WTC11 (cell line): ENCODE measurements at regions not wholly inside any gene's neighbourhood (a gene's known extent, or its start where the extent isn't known, plus 50 kb on each side); places are given as distances from the start of the nearest gene placed in this dataset.

Experiments used
- ATAC-seq: fragments of 200-7000 bp; cut with Tn5 transposase; 2 replicates; pipeline ENCODE4 v1.10.0; 2021; ENCODE audit warnings: mild to moderate bottlenecking, moderate library complexity
- CTCF ChIA-PET: fragments of 300-600 bp; sonication (Branson Sonifier 250); formaldehyde crosslinking; loops from one replicate; lab custom pipeline; 2021; ENCODE audit warnings: antibody characterized with exemption; lab: Charles Lee
- POLR2A ChIA-PET: fragments of 350-600 bp; sonication (Branson Sonifier 250); formaldehyde crosslinking; loops from one replicate; lab custom pipeline; 2021; ENCODE audit warnings: antibody characterized with exemption; lab: Charles Lee
- DNase-seq: peaks from one replicate; pipeline ENCODE4 v3.0.0; 2021; ENCODE audit warnings: low spot score
- H3K27ac Mint-ChIP-seq: 2 replicates; pipeline ENCODE4 v1.8.0; 2021; ENCODE audit warnings: mixed read lengths
- H3K27me3 Mint-ChIP-seq: 2 replicates; pipeline ENCODE4 v1.8.0; 2021; ENCODE audit warnings: low read depth, mild to moderate bottlenecking, moderate library complexity, mixed read lengths
- H3K36me3 Mint-ChIP-seq: 2 replicates; pipeline ENCODE4 v1.8.0; 2021; ENCODE audit warnings: mixed read lengths
- H3K4me1 Mint-ChIP-seq: 2 replicates; pipeline ENCODE4 v1.8.0; 2022; ENCODE audit warnings: mixed read lengths
- H3K4me3 Mint-ChIP-seq: 2 replicates; pipeline ENCODE4 v1.8.0; 2021; ENCODE audit warnings: mild to moderate bottlenecking, moderate library complexity, mixed read lengths
- H3K9me3 Mint-ChIP-seq: 2 replicates; pipeline ENCODE4 v1.8.0; 2021; ENCODE audit warnings: mixed read lengths
- CREM ChIP-seq: sonication (generic); formaldehyde crosslinking; IDR thresholded peaks from 2 replicates; pipeline ENCODE4 v1.8.1; 2022; ENCODE audit warnings: mild to moderate bottlenecking, missing genetic modification reagents, moderate library complexity
- HMGA2 ChIP-seq: fragments of 250-450 bp; sonication (Bioruptor Pico); IDR thresholded peaks from 2 replicates; pipeline ENCODE4 v1.4.0; 2021; ENCODE audit warnings: mild to moderate bottlenecking, moderate library complexity
- IRF2 ChIP-seq: sonication (generic); formaldehyde crosslinking; IDR thresholded peaks from 2 replicates; pipeline ENCODE4 v1.8.0; 2022; ENCODE audit warnings: low read depth, missing genetic modification reagents, borderline replicate concordance
- KAT7 ChIP-seq: sonication (generic); formaldehyde crosslinking; IDR thresholded peaks from 2 replicates; pipeline ENCODE4 v1.8.1; 2023; ENCODE audit warnings: missing genetic modification reagents, mild to moderate bottlenecking, borderline replicate concordance
- MXD4 ChIP-seq: fragments of 250-450 bp; sonication (Bioruptor Pico); IDR thresholded peaks from 2 replicates; pipeline ENCODE4 v1.8.0; 2021; ENCODE audit warnings: mild to moderate bottlenecking, moderate library complexity, borderline replicate concordance
- NR3C1 ChIP-seq: sonication (generic); formaldehyde crosslinking; conservative IDR thresholded peaks from 2 replicates; pipeline ENCODE4 v1.8.1; 2023; ENCODE audit warnings: low read depth, mild to moderate bottlenecking, missing genetic modification reagents
- PRRX2 ChIP-seq: fragments of 250-450 bp; sonication (Bioruptor Pico); IDR thresholded peaks from 2 replicates; pipeline ENCODE4 v1.8.0; 2021; ENCODE audit warnings: mild to moderate bottlenecking
- TP53 ChIP-seq: sonication (generic); formaldehyde crosslinking; IDR thresholded peaks from 2 replicates; pipeline ENCODE4 v1.8.1; 2023; ENCODE audit warnings: mild to moderate bottlenecking, missing genetic modification reagents
- ZNF263 ChIP-seq: sonication (generic); formaldehyde crosslinking; IDR thresholded peaks from 2 replicates; pipeline ENCODE4 v1.8.1; 2022; ENCODE audit warnings: low read depth, mild to moderate bottlenecking, moderate library complexity, missing genetic modification reagents
- ZNF317 ChIP-seq: sonication (generic); formaldehyde crosslinking; IDR thresholded peaks from 2 replicates; pipeline ENCODE4 v1.8.1; 2023; ENCODE audit warnings: low read depth, mild to moderate bottlenecking, moderate library complexity, missing genetic modification reagents, borderline replicate concordance
- ZNF416 ChIP-seq: fragments of 250-450 bp; sonication (Bioruptor Pico); IDR thresholded peaks from 2 replicates; pipeline ENCODE4 v1.9.0; 2021; ENCODE audit warnings: mild to moderate bottlenecking, inconsistent platforms
- TF ChIP-seq, protein P1 (sequence below): fragments of 250-450 bp; sonication (Bioruptor Pico); conservative IDR thresholded peaks from 2 replicates; pipeline ENCODE4 v1.9.0; 2021; ENCODE audit warnings: mild to moderate bottlenecking
- TF ChIP-seq, protein P2 (sequence below): sonication (generic); formaldehyde crosslinking; IDR thresholded peaks from 2 replicates; pipeline ENCODE4 v1.8.0; 2023; ENCODE audit warnings: missing genetic modification reagents, mild to moderate bottlenecking, borderline replicate concordance
- TF ChIP-seq, protein P3 (sequence below): sonication (generic); formaldehyde crosslinking; IDR thresholded peaks from 2 replicates; pipeline ENCODE4 v1.8.0; 2022; ENCODE audit warnings: missing genetic modification reagents
- TF ChIP-seq, protein P4 (sequence below): fragments of 200-600 bp; IDR thresholded peaks from 2 replicates; pipeline ENCODE4 v1.8.0; 2022; ENCODE audit warnings: antibody characterized with exemption
- TF ChIP-seq, protein P5 (sequence below): sonication (generic); formaldehyde crosslinking; conservative IDR thresholded peaks from 2 replicates; pipeline ENCODE4 v1.8.1; 2023; ENCODE audit warnings: mild to moderate bottlenecking, low read depth, missing genetic modification reagents, moderate library complexity
- TF ChIP-seq, protein P6 (sequence below): sonication (generic); formaldehyde crosslinking; IDR thresholded peaks from 2 replicates; pipeline ENCODE4 v1.8.1; 2022; ENCODE audit warnings: low read depth, missing genetic modification reagents, borderline replicate concordance
- TF ChIP-seq, protein P7 (sequence below): fragments of 250-450 bp; sonication (Bioruptor Pico); IDR thresholded peaks from 2 replicates; pipeline ENCODE4 v1.9.0; 2021; ENCODE audit warnings: moderate library complexity, mild to moderate bottlenecking, inconsistent platforms, borderline replicate concordance

DNA sequence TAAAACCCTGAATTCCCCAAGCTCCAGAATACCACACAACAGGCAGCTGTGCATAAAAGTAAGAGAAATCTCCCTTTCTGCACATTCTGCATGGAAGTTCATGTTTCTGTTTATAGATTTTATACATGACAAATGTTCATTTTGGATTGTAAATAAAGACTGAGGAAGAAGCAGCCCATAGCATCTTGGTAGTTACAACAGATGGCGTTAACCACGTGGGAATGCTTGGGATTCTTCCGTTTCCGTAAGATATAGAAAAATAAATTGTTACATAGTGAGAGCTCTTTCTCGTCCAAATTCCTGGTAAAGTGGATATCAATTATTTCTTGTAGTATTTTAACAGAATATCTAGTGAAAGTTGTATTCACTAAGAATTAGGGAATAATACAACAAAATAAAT lies 1016.5 kb downstream of the GRM8 start (continued):
- TF ChIP-seq, protein P1, sequence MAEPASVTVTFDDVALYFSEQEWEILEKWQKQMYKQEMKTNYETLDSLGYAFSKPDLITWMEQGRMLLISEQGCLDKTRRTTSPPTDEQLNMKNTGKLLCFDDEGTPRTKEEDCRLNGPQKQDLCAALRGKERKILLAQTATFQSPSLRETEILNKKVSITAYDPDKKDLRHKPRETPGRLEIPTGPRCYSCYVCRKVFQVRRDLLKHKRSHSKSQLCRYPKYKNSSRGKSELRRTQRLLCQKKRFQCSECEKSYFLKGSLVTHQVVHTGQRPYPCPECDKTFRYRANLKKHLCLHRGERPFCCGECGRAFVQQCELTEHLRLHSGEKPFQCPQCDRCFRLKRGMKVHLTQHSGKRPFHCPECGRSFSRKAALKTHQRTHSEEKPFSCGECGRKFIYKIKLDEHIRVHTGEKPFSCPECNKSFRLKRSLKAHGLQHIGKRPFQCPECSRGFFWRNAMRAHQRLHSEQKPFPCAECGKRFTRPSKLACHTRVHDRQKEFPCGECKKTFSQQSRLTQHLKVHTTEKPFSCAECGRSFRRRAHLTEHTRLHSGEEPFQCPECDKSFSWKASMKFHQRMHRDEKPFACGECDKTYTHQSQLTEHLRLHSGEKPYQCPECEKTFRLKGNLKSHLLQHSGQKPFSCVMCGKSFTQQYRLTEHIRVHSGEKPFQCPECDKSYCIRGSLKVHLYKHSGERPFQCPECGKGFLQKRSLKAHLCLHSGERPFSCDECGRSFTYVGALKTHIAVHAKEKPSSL, result no peak
- TF ChIP-seq CREM (CRISPR knock-in tag), result no peak
- TF ChIP-seq PRRX2 (CRISPR knock-in tag), result no peak
- TF ChIP-seq, protein P2, sequence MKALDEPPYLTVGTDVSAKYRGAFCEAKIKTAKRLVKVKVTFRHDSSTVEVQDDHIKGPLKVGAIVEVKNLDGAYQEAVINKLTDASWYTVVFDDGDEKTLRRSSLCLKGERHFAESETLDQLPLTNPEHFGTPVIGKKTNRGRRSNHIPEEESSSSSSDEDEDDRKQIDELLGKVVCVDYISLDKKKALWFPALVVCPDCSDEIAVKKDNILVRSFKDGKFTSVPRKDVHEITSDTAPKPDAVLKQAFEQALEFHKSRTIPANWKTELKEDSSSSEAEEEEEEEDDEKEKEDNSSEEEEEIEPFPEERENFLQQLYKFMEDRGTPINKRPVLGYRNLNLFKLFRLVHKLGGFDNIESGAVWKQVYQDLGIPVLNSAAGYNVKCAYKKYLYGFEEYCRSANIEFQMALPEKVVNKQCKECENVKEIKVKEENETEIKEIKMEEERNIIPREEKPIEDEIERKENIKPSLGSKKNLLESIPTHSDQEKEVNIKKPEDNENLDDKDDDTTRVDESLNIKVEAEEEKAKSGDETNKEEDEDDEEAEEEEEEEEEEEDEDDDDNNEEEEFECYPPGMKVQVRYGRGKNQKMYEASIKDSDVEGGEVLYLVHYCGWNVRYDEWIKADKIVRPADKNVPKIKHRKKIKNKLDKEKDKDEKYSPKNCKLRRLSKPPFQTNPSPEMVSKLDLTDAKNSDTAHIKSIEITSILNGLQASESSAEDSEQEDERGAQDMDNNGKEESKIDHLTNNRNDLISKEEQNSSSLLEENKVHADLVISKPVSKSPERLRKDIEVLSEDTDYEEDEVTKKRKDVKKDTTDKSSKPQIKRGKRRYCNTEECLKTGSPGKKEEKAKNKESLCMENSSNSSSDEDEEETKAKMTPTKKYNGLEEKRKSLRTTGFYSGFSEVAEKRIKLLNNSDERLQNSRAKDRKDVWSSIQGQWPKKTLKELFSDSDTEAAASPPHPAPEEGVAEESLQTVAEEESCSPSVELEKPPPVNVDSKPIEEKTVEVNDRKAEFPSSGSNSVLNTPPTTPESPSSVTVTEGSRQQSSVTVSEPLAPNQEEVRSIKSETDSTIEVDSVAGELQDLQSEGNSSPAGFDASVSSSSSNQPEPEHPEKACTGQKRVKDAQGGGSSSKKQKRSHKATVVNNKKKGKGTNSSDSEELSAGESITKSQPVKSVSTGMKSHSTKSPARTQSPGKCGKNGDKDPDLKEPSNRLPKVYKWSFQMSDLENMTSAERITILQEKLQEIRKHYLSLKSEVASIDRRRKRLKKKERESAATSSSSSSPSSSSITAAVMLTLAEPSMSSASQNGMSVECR (CRISPR knock-in tag), result no peak
- no peak for TF ChIP-seq ZNF416 (CRISPR knock-in tag)
- no peak for TF ChIP-seq TP53 (CRISPR knock-in tag)
- TF ChIP-seq, all 79 proteins: peak for 0

DNA sequence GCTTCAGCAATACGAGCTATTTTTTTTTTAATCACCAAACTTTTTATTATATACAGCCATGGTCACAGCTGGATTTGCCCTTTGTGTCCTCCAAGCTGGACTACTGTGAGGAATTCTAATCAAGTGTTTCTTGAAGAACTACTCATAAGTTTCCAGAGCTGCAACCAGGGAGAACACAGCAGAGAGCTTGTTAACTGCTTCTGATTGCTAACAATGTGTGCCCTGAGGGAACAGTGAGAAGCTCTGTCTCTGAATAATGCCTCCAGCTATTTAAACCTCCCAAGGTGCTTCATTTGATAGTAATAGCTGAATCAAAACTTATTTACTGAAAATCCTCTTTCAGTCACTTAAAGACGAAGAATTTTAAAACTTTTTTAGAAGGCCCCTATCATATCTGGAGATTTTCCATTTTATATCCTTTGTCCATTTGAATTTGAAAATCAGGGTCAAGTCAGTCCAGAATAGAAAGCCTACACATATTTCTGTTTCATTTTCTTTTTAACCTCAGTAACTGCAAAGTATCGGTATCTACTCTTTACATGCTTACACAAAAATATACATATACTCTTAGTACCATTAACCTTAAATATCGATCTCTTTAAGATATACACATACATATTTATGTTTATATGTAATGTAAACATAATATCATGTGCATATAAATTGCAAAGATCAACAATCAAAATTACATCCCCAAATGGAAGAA lies 1024.2 kb downstream of the GRM8 start:
- ATAC-seq (peak; percentile 55), DNase-seq (no peak)
- Mint-ChIP-seq H3K27me3 (peaks cover 36% of the 10 kb centered on the region), H3K36me3 (peaks cover 5% of the 10 kb centered on the region; the same call in 1 of the 2 replicates), H3K4me1 (peaks cover 7% of the 10 kb centered on the region), H3K27ac (no peak overlapping the region), H3K4me3 (no peak overlapping the region), H3K9me3 (peaks cover 7% of the 10 kb centered on the region; the same call in 1 of the 2 replicates)
- ChIA-PET CTCF (no interaction called here), POLR2A (no interaction called here)
- TF ChIP-seq, protein P3, sequence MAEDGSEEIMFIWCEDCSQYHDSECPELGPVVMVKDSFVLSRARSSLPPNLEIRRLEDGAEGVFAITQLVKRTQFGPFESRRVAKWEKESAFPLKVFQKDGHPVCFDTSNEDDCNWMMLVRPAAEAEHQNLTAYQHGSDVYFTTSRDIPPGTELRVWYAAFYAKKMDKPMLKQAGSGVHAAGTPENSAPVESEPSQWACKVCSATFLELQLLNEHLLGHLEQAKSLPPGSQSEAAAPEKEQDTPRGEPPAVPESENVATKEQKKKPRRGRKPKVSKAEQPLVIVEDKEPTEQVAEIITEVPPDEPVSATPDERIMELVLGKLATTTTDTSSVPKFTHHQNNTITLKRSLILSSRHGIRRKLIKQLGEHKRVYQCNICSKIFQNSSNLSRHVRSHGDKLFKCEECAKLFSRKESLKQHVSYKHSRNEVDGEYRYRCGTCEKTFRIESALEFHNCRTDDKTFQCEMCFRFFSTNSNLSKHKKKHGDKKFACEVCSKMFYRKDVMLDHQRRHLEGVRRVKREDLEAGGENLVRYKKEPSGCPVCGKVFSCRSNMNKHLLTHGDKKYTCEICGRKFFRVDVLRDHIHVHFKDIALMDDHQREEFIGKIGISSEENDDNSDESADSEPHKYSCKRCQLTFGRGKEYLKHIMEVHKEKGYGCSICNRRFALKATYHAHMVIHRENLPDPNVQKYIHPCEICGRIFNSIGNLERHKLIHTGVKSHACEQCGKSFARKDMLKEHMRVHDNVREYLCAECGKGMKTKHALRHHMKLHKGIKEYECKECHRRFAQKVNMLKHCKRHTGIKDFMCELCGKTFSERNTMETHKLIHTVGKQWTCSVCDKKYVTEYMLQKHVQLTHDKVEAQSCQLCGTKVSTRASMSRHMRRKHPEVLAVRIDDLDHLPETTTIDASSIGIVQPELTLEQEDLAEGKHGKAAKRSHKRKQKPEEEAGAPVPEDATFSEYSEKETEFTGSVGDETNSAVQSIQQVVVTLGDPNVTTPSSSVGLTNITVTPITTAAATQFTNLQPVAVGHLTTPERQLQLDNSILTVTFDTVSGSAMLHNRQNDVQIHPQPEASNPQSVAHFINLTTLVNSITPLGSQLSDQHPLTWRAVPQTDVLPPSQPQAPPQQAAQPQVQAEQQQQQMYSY (CRISPR knock-in tag), result no peak
- no peak for TF ChIP-seq HMGA2 (CRISPR knock-in tag)
- TF ChIP-seq IRF2 (CRISPR knock-in tag), result no peak
- TF ChIP-seq, protein P4, sequence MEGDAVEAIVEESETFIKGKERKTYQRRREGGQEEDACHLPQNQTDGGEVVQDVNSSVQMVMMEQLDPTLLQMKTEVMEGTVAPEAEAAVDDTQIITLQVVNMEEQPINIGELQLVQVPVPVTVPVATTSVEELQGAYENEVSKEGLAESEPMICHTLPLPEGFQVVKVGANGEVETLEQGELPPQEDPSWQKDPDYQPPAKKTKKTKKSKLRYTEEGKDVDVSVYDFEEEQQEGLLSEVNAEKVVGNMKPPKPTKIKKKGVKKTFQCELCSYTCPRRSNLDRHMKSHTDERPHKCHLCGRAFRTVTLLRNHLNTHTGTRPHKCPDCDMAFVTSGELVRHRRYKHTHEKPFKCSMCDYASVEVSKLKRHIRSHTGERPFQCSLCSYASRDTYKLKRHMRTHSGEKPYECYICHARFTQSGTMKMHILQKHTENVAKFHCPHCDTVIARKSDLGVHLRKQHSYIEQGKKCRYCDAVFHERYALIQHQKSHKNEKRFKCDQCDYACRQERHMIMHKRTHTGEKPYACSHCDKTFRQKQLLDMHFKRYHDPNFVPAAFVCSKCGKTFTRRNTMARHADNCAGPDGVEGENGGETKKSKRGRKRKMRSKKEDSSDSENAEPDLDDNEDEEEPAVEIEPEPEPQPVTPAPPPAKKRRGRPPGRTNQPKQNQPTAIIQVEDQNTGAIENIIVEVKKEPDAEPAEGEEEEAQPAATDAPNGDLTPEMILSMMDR, result no peak
- TF ChIP-seq, protein P5, sequence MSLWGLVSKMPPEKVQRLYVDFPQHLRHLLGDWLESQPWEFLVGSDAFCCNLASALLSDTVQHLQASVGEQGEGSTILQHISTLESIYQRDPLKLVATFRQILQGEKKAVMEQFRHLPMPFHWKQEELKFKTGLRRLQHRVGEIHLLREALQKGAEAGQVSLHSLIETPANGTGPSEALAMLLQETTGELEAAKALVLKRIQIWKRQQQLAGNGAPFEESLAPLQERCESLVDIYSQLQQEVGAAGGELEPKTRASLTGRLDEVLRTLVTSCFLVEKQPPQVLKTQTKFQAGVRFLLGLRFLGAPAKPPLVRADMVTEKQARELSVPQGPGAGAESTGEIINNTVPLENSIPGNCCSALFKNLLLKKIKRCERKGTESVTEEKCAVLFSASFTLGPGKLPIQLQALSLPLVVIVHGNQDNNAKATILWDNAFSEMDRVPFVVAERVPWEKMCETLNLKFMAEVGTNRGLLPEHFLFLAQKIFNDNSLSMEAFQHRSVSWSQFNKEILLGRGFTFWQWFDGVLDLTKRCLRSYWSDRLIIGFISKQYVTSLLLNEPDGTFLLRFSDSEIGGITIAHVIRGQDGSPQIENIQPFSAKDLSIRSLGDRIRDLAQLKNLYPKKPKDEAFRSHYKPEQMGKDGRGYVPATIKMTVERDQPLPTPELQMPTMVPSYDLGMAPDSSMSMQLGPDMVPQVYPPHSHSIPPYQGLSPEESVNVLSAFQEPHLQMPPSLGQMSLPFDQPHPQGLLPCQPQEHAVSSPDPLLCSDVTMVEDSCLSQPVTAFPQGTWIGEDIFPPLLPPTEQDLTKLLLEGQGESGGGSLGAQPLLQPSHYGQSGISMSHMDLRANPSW (CRISPR knock-in tag), result no peak
- TF ChIP-seq, protein P6, sequence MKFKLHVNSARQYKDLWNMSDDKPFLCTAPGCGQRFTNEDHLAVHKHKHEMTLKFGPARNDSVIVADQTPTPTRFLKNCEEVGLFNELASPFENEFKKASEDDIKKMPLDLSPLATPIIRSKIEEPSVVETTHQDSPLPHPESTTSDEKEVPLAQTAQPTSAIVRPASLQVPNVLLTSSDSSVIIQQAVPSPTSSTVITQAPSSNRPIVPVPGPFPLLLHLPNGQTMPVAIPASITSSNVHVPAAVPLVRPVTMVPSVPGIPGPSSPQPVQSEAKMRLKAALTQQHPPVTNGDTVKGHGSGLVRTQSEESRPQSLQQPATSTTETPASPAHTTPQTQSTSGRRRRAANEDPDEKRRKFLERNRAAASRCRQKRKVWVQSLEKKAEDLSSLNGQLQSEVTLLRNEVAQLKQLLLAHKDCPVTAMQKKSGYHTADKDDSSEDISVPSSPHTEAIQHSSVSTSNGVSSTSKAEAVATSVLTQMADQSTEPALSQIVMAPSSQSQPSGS (CRISPR knock-in tag), result no peak
- no peak for TF ChIP-seq ZNF263 (CRISPR knock-in tag)
- no peak for TF ChIP-seq ZNF317 (CRISPR knock-in tag)
- TF ChIP-seq NR3C1 (CRISPR knock-in tag), result no peak
- no peak for TF ChIP-seq MXD4 (CRISPR knock-in tag)
- TF ChIP-seq KAT7 (CRISPR knock-in tag), result no peak
- TF ChIP-seq, protein P7, sequence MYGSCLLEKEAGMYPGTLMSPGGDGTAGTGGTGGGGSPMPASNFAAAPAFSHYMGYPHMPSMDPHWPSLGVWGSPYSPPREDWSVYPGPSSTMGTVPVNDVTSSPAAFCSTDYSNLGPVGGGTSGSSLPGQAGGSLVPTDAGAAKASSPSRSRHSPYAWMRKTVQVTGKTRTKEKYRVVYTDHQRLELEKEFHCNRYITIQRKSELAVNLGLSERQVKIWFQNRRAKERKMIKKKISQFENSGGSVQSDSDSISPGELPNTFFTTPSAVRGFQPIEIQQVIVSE (CRISPR knock-in tag), result no peak
